ENCODE measurements at regions not wholly inside any gene's neighbourhood (a gene's known extent, or its start where the extent isn't known, plus 50 kb on each side); places are given as distances from the start of the nearest gene placed in this dataset.

- TF ChIP-seq CTCF (conservative IDR thresholded peaks at IDR 0.05), result no peak
- H3K27ac ChIP-seq, result no peak overlapping the region
Measured at GRCh38 chr15:85875756-85876155, 81.0 kb upstream of the KLHL25 start.

DNA sequence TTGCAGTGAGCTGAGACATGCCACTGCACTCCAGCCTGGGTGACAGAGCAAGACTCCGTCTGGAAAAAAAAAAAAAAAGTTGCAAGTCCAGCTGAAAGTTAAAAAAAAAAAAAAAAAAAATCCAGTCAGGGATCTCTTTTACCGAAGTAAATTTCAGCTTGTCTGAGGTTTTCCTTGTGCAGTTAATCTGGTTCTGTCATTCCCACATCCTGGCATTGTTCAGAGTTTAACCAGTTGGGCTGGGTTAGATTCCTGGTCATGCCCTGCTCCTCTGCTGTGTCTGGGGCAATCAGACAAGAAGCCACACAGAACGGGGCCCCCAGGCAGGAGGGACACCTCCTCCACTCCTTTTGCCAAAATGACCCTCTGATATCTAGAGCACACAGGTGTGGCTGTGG is 84.1 kb upstream of the KLHL25 start:
- TF ChIP-seq CTCF (conservative IDR thresholded peaks at IDR 0.05), result no peak
- H3K27ac ChIP-seq, result peak overlapping the region; percentile 6

DNA sequence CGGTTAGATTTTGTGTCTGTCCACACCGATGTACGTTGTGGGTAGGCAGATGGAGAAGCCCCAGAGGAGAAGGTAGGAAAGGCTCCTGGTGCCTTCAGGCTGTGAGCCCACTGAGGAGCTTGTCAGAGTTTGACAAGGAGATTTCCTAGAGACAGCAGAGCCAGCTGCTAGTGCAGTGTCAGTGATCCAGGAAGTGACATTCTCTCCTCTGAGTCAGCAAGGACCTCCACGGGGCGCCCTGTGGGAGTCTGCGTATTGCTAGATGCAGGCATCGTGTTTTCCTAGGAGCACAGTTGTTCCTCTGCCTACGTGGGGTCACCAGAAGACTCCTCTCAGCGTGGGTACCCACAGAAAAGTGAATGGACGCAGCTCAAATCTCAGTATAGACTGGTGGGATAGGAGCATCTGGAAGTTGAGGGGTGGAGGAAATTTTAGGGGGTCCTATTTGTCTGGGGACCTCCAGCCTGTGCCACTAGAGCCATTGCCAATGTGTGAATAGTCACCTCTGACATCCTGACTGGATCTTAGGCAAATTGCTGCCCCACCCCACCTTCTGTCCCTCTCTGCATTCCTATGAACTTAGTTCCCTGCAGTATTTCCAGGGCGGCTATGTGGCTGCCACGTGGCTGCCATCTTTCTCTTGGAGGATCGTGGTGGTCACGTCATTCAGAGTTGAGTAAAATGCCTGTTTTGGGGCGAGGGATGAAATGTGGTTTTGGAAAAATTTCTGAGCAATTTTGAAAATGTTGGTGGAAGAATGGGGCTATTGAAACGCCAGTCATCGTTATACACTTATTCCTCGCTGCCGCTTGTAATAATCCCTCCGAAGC is 84.8 kb upstream of the KLHL25 start:
- peak overlapping the region; percentile 6 for H3K27ac ChIP-seq
- no peak for TF ChIP-seq CTCF (conservative IDR thresholded peaks at IDR 0.05)

GRCh38 chr15:85880501-85881190 is 85.9 kb upstream of the KLHL25 start:
- H3K27ac ChIP-seq, result no peak overlapping the region

DNA sequence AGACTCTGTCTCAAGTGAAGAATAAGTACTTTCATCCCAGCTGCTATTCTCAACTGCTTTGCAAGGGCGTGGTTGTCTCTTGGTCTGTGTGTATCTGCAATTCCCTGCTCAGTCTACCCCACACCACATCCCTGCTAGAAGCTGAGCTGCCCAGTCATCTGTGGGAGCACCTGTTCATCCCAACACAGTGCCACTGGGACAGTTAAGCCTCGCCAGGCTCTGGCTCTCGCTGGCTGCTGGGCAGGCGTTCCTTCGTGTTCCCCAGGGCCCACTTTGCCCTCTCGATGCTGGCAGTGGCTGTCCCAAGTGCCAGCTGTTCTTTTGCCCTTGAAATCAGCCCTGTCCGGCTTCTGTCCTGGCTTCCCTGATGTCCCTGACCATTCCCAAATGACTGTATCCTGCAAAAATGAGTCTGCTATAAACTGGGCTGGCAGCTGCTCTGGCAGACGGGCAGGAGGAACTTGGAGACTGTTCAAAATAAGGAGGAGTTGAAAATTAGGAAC is 91.6 kb upstream of the KLHL25 start:
- no peak overlapping the region for H3K27ac ChIP-seq
- TF ChIP-seq CTCF (conservative IDR thresholded peaks at IDR 0.05), result no peak

More at GRCh38 chr15:85880501-85881190, 85.9 kb upstream of the KLHL25 start:
- no peak for TF ChIP-seq CTCF (conservative IDR thresholded peaks at IDR 0.05)

- no peak overlapping the region for H3K27ac ChIP-seq
- TF ChIP-seq CTCF (conservative IDR thresholded peaks at IDR 0.05), result no peak
Measured at GRCh38 chr15:85889956-85890619, 95.4 kb upstream of the KLHL25 start.

DNA sequence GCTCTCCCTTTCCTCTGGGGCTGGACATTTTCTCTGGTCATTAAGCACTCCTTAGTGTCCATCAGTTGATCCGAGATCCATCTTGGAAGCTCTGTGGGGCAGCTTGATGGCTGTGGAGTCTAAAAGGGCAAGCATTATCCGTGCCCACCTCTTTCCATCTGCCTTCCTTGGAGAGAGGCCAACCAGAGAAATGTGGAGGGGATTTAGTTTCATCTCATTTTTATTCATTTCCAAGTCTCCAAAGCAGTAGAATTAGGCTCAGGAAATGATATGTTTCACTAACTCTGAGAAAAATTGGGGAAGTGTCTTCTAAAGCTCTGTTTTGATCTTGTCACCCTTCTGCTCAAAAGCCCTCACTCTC is 95.9 kb upstream of the KLHL25 start:
- H3K27ac ChIP-seq, result no peak overlapping the region
- TF ChIP-seq CTCF (conservative IDR thresholded peaks at IDR 0.05), result no peak
